ENCODE measurements at regions not wholly inside any gene's neighbourhood (a gene's known extent, or its start where the extent isn't known, plus 50 kb on each side); places are given as distances from the start of the nearest gene placed in this dataset.

- Histone ChIP-seq H3K4me1 (no peaks in the 10 kb centered on the region), H3K4me3 (no peak overlapping the region), H3K27ac (no peak overlapping the region), H3K27me3 (no peaks in the 10 kb centered on the region), H3K36me3 (no peaks in the 10 kb centered on the region), H3K9me3 (no peaks in the 10 kb centered on the region)
- TF ChIP-seq CTCF (IDR thresholded peaks at IDR 0.05) = peak; percentile 17 to 59 (median 39)
- peak in 1 of 2 donors; percentile 75 for DNase-seq (ENCODE audit: low spot score in 2 of 2)
- intact Hi-C loops (cut with DNase I) = no loop called here
Observed at GRCh38 chr2:133886735-133887675, 318.7 kb upstream of the NCKAP5 start.

DNA sequence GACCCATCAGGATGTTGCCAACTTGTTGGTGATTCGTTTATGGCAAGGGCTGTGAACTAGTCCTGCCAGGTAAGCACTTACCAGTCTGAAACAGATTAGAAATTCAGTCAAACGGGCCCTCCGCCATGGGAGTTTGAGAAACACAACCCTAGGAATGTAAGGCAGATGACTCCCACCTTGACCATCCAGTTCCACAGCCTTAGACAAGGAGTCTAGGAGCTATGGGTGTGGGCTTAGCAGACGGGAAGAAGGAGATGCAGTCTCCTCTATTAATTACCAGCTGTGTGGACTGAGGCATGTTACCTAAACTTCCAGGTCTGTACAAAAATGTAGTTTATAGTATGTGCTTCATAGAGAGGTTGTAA is 319.4 kb upstream of the NCKAP5 start:
- H3K4me3 ChIP-seq = no peak overlapping the region
- H3K4me1 ChIP-seq = no peaks in the 10 kb centered on the region
- intact Hi-C loops (cut with DNase I) = no loop called here
- H3K27ac ChIP-seq = no peak overlapping the region
- no peak for TF ChIP-seq CTCF (IDR thresholded peaks at IDR 0.05)
- no peaks in the 10 kb centered on the region for H3K27me3 ChIP-seq
- no peak for DNase-seq (ENCODE audit: low spot score in 2 of 2)
- H3K9me3 ChIP-seq = no peaks in the 10 kb centered on the region
- H3K36me3 ChIP-seq = no peaks in the 10 kb centered on the region

- no peaks in the 10 kb centered on the region for H3K36me3 ChIP-seq
- no peaks in the 10 kb centered on the region for H3K4me1 ChIP-seq
- TF ChIP-seq CTCF (IDR thresholded peaks at IDR 0.05) = no peak
- DNase-seq (ENCODE audit: low spot score in 2 of 2) = no peak
- no peaks in the 10 kb centered on the region for H3K9me3 ChIP-seq
- intact Hi-C loops (cut with DNase I) = no loop called here
- H3K27me3 ChIP-seq = no peaks in the 10 kb centered on the region
- no peak overlapping the region for H3K27ac ChIP-seq
- no peak overlapping the region for H3K4me3 ChIP-seq
Observed at GRCh38 chr2:133888107-133888506, 319.8 kb upstream of the NCKAP5 start.

- Histone ChIP-seq H3K36me3 (no peaks in the 10 kb centered on the region), H3K27ac (no peak overlapping the region), H3K4me3 (no peak overlapping the region), H3K27me3 (no peaks in the 10 kb centered on the region), H3K4me1 (no peaks in the 10 kb centered on the region), H3K9me3 (no peaks in the 10 kb centered on the region)
- no peak for DNase-seq (ENCODE audit: low spot score in 2 of 2)
- no peak for TF ChIP-seq CTCF (IDR thresholded peaks at IDR 0.05)
- intact Hi-C loops (cut with DNase I) = no loop called here
Observed at GRCh38 chr2:133888621-133889219, 320.5 kb upstream of the NCKAP5 start.

- H3K4me3 ChIP-seq = no peak overlapping the region
- intact Hi-C loops (cut with DNase I) = no loop called here
Observed at GRCh38 chr2:133892352-133892913, 324.2 kb upstream of the NCKAP5 start.

More at GRCh38 chr2:133892352-133892913, 324.2 kb upstream of the NCKAP5 start:
- H3K36me3 ChIP-seq = no peaks in the 10 kb centered on the region
- no peaks in the 10 kb centered on the region for H3K9me3 ChIP-seq
- H3K27me3 ChIP-seq = no peaks in the 10 kb centered on the region
- DNase-seq (ENCODE audit: low spot score in 2 of 2) = no peak
- H3K27ac ChIP-seq = no peak overlapping the region
- H3K4me1 ChIP-seq = no peaks in the 10 kb centered on the region
- TF ChIP-seq CTCF (IDR thresholded peaks at IDR 0.05) = no peak
